Esophagus squamous epithelium (tissue), 5 donors: ENCODE measurements at regions not wholly inside any gene's neighbourhood (a gene's known extent, or its start where the extent isn't known, plus 50 kb on each side); places are given as distances from the start of the nearest gene placed in this dataset.

Experiments
- DNase-seq: peaks from one replicate; lab custom pipeline; 2025; lab: John Stamatoyannopoulos, UW
- H3K27ac ChIP-seq, 4 donors: fragments of 200-600 bp; sonication (generic); one replicate each; pipeline ENCODE4 v1.5.1; 2016 to 2019; ENCODE audit warnings: mild to moderate bottlenecking in 1 of 4
- H3K27me3 ChIP-seq, 4 donors: fragments of 200-600 bp; sonication (generic); 1 replicate in 3 of 4; 2 replicates in 1 of 4; pipeline versions ENCODE4 v1.5.1 to v1.6.0; 2017 to 2021; ENCODE audit warnings: antibody characterized with exemption in 1 of 4
- H3K36me3 ChIP-seq, 3 donors: fragments of 200-600 bp; sonication (generic); one replicate each; pipeline ENCODE4 v1.5.1; 2016 to 2019
- H3K4me1 ChIP-seq, 3 donors: fragments of 200-600 bp; sonication (generic); one replicate each; pipeline ENCODE4 v1.5.1; 2017 to 2019
- H3K4me3 ChIP-seq, 4 donors: fragments of 200-600 bp; sonication (generic); 1 replicate in 3 of 4; 2 replicates in 1 of 4; pipeline ENCODE4 v1.5.1; 2016 to 2019; ENCODE audit warnings: mild to moderate bottlenecking in 2 of 4, moderate library complexity in 1 of 4
- H3K9me3 ChIP-seq, 3 donors: fragments of 200-600 bp; sonication (generic); one replicate each; pipeline ENCODE4 v1.5.1; 2016 to 2019
- CTCF ChIP-seq, 6 experiments: fragments of 450-650 bp in 4 of 6; fragments of 200-600 bp in 2 of 6; sonication (generic) in 2 of 6; IDR thresholded peaks; one replicate each; pipeline ENCODE4 v1.5.1; 2016 to 2019; ENCODE audit warnings: antibody characterized with exemption in 6 of 6, mild to moderate bottlenecking in 4 of 6, moderate library complexity in 4 of 6
- POLR2A ChIP-seq, 4 donors: fragments of 450-650 bp; IDR thresholded peaks; one replicate each; pipeline ENCODE4 v1.6.1; 2017; ENCODE audit warnings: antibody characterized with exemption in 4 of 4, mild to moderate bottlenecking in 4 of 4, moderate library complexity in 3 of 4
- WGBS, 2 donors: methylation state at CpG; one replicate each; pipeline ENCODE4 v1.1.5; 2018; 5-methylcytosine and 5-hydroxymethylcytosine counted together
- intact Hi-C: fragments of 100-400 bp; cut with DNase I; formaldehyde crosslinking; loops from one replicate; pipeline ENCODE4 v1.15.0; 2022
- donor health status: DM: yes; HTN: yes; CAD: no.

GRCh38 chr20:7415427-7415826 is 524.8 kb downstream of the HAO1 start:
- Histone ChIP-seq H3K9me3 (no peaks in the 10 kb centered on the region), H3K27ac (no peak overlapping the region), H3K27me3 (no peaks in the 10 kb centered on the region), H3K36me3 (no peaks in the 10 kb centered on the region), H3K4me1 (no peaks in the 10 kb centered on the region), H3K4me3 (no peak overlapping the region)
- no peak for DNase-seq
- no peak for TF ChIP-seq POLR2A (IDR thresholded peaks at IDR 0.05)
- no peak for TF ChIP-seq CTCF (IDR thresholded peaks at IDR 0.05)
- intact Hi-C loops = no loop called here

- intact Hi-C loops = no loop called here
- TF ChIP-seq CTCF (IDR thresholded peaks at IDR 0.05) = no peak
- no peak for TF ChIP-seq POLR2A (IDR thresholded peaks at IDR 0.05)
- H3K27me3 ChIP-seq = no peaks in the 10 kb centered on the region
- DNase-seq = no peak
- no peaks in the 10 kb centered on the region for H3K4me1 ChIP-seq
- H3K36me3 ChIP-seq = no peaks in the 10 kb centered on the region
- no peak overlapping the region for H3K27ac ChIP-seq
- H3K9me3 ChIP-seq = no peaks in the 10 kb centered on the region
- H3K4me3 ChIP-seq = no peak overlapping the region
These were observed 523.9 kb downstream of the HAO1 start for GRCh38 chr20:7416382-7416781.

GRCh38 chr20:7420345-7420744 is 519.9 kb downstream of the HAO1 start:
- no peaks in the 10 kb centered on the region for H3K4me1 ChIP-seq
- H3K27ac ChIP-seq = no peak overlapping the region
- H3K27me3 ChIP-seq = no peaks in the 10 kb centered on the region
- DNase-seq = no peak
- TF ChIP-seq CTCF (IDR thresholded peaks at IDR 0.05) (no peak), POLR2A (IDR thresholded peaks at IDR 0.05) (no peak)
- intact Hi-C loops = no loop called here
- no peak overlapping the region for H3K4me3 ChIP-seq
- H3K9me3 ChIP-seq = no peaks in the 10 kb centered on the region
- H3K36me3 ChIP-seq = no peaks in the 10 kb centered on the region

DNA sequence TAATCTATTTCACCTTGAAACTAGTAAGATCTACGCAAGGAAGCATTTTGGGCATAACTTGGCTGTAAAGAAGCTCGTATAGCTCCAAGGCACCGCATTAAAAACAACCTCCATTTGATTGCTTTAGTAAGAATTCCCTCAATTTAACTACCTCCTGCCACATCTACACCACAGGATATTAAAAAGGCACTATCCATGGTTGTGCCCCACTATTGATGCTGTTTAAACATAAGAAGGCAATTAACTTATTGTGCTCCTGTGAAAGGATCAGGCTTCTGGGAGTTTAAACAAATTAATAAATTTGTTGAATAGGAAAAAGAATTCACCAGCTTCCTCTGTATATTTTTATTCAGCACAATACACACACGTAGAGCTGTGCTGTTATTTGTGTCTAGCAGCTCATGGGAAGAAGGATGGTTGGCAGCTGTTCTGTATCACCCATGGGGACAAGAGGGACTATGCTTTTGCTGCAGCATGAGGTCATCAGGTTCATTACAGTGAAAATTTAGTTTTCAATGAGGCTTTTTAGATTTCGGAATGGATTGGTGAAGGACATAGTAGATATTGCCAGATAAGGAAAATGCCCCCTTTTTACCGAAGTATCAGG is 513.3 kb downstream of the HAO1 start:
- no peaks in the 10 kb centered on the region for H3K27me3 ChIP-seq
- H3K4me1 ChIP-seq = no peaks in the 10 kb centered on the region
- H3K4me3 ChIP-seq = no peak overlapping the region
- no peak for DNase-seq
- intact Hi-C loops = no loop called here
- TF ChIP-seq CTCF (IDR thresholded peaks at IDR 0.05) = no peak
- TF ChIP-seq POLR2A (IDR thresholded peaks at IDR 0.05) = no peak
- WGBS, 2 donors = 58 to 60% methylated on average over 6 of the region's 6 CpGs
- no peak overlapping the region for H3K27ac ChIP-seq
- H3K9me3 ChIP-seq = no peaks in the 10 kb centered on the region
- no peaks in the 10 kb centered on the region for H3K36me3 ChIP-seq

- Histone ChIP-seq H3K9me3 (no peaks in the 10 kb centered on the region), H3K4me1 (no peaks in the 10 kb centered on the region), H3K27ac (no peak overlapping the region), H3K27me3 (no peaks in the 10 kb centered on the region), H3K36me3 (no peaks in the 10 kb centered on the region), H3K4me3 (no peak overlapping the region)
- intact Hi-C loops = no loop called here
- 92% methylated on average over 3 of the region's 3 CpGs for WGBS, 2 donors
- DNase-seq = no peak
- TF ChIP-seq CTCF (IDR thresholded peaks at IDR 0.05) (no peak), POLR2A (IDR thresholded peaks at IDR 0.05) (no peak)
These were observed 511.3 kb downstream of the HAO1 start for GRCh38 chr20:7428946-7429345.
